ENCODE measurements at regions not wholly inside any gene's neighbourhood (a gene's known extent, or its start where the extent isn't known, plus 50 kb on each side); places are given as distances from the start of the nearest gene placed in this dataset.

DNA sequence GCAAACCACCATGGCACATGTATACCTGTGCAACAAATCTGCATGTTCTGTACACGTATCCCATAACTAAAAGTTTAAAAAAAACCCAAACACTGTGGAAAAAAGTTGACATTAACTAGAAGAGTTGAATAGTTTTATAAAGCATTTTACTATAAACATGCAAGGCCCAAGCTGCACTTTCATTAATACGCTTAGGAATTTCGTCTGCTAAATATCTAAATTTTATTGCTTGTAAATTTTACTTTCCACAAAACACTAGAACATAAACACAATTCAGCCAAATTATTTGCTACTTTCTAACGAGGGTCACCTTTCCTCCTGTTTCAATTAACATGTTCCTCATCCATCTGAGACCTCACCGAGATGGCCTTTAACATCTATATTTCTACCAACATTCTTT lies 74.4 kb upstream of the MAN1A1 start:
- TF ChIP-seq POLR2AphosphoS5 (IDR thresholded peaks at IDR 0.05; ENCODE audit: low read depth, low read length) (no peak), FOXP2 (optimal IDR thresholded peaks at IDR 0.05; ENCODE audit: borderline replicate concordance, extremely low read depth, extremely low read length, insufficient read depth) (no peak), TAF1 (IDR thresholded peaks at IDR 0.05; ENCODE audit: borderline replicate concordance, insufficient read depth, low read length) (no peak)
- TF ChIP-seq, protein P1, sequence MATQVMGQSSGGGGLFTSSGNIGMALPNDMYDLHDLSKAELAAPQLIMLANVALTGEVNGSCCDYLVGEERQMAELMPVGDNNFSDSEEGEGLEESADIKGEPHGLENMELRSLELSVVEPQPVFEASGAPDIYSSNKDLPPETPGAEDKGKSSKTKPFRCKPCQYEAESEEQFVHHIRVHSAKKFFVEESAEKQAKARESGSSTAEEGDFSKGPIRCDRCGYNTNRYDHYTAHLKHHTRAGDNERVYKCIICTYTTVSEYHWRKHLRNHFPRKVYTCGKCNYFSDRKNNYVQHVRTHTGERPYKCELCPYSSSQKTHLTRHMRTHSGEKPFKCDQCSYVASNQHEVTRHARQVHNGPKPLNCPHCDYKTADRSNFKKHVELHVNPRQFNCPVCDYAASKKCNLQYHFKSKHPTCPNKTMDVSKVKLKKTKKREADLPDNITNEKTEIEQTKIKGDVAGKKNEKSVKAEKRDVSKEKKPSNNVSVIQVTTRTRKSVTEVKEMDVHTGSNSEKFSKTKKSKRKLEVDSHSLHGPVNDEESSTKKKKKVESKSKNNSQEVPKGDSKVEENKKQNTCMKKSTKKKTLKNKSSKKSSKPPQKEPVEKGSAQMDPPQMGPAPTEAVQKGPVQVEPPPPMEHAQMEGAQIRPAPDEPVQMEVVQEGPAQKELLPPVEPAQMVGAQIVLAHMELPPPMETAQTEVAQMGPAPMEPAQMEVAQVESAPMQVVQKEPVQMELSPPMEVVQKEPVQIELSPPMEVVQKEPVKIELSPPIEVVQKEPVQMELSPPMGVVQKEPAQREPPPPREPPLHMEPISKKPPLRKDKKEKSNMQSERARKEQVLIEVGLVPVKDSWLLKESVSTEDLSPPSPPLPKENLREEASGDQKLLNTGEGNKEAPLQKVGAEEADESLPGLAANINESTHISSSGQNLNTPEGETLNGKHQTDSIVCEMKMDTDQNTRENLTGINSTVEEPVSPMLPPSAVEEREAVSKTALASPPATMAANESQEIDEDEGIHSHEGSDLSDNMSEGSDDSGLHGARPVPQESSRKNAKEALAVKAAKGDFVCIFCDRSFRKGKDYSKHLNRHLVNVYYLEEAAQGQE (IDR thresholded peaks at IDR 0.05; ENCODE audit: insufficient read depth in 1 of 2, low read depth in 2 of 2, low read length in 2 of 2) = no peak

Data from PFSK-1 (cell line).